WTC11 (cell line): ENCODE measurements at regions not wholly inside any gene's neighbourhood (a gene's known extent, or its start where the extent isn't known, plus 50 kb on each side); places are given as distances from the start of the nearest gene placed in this dataset.

Experiments used
- FOXP1 ChIP-seq: sonication (generic); formaldehyde crosslinking; IDR thresholded peaks from 2 replicates; pipeline ENCODE4 v1.8.0; 2022; ENCODE audit warnings: missing genetic modification reagents, mild to moderate bottlenecking, moderate library complexity, borderline replicate concordance
- NFATC4 ChIP-seq: fragments of 250-450 bp; sonication (Bioruptor Pico); IDR thresholded peaks from 2 replicates; pipeline ENCODE4 v1.9.0; 2021; ENCODE audit warnings: mild to moderate bottlenecking
- TF ChIP-seq, protein P1 (sequence below): fragments of 200-600 bp; IDR thresholded peaks from 2 replicates; pipeline ENCODE4 v1.8.0; 2022; ENCODE audit warnings: antibody characterized with exemption

DNA sequence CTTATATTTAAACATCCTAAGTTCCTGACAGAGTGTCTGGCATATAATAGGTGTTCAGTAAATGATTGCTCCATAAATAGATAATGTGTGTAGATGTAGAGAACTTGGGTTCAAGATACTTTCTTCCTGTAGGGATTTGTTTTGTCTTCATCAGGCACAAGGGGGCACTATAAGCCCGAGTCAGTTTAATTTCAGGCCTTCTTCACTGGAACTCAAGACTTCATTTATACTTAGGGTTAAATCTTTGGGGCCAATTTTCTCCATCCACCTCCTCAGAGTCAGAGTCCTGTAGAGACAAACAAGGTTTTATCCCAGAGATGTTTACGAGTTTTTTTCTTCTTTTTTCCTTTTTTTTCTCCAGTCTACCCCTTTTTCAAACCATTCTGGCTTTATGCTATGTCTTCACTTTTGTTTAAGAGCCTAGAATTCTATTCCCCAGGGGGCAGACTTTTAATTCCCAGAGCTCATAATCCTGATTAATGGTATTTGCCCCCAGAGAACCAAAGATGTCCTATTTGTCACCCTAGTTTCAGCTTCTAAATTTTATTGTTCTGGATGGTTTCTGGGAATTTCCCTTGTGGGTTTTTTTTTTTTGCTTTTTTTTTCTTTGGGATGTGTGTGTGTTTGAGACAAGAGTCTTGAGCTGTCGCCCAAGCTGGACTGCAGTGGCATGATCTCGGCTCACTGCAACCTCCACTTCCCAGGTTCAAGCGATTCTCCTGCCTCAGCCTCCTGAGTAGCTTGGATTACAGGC is 88.4 kb downstream of the HFE start:
- TF ChIP-seq, protein P1, sequence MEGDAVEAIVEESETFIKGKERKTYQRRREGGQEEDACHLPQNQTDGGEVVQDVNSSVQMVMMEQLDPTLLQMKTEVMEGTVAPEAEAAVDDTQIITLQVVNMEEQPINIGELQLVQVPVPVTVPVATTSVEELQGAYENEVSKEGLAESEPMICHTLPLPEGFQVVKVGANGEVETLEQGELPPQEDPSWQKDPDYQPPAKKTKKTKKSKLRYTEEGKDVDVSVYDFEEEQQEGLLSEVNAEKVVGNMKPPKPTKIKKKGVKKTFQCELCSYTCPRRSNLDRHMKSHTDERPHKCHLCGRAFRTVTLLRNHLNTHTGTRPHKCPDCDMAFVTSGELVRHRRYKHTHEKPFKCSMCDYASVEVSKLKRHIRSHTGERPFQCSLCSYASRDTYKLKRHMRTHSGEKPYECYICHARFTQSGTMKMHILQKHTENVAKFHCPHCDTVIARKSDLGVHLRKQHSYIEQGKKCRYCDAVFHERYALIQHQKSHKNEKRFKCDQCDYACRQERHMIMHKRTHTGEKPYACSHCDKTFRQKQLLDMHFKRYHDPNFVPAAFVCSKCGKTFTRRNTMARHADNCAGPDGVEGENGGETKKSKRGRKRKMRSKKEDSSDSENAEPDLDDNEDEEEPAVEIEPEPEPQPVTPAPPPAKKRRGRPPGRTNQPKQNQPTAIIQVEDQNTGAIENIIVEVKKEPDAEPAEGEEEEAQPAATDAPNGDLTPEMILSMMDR = peak; percentile 28; the same call in 1 of the 2 replicates
- no peak for TF ChIP-seq FOXP1 (CRISPR knock-in tag)
- TF ChIP-seq NFATC4 = no peak
